Tongue (tissue), 1 donor: ENCODE measurements at regions not wholly inside any gene's neighbourhood (a gene's known extent, or its start where the extent isn't known, plus 50 kb on each side); places are given as distances from the start of the nearest gene placed in this dataset.

ENCODE experiments used
- DNase-seq: peaks from one replicate; pipeline ENCODE4 v3.0.0-alpha.2; 2015

- DNase-seq = peak; percentile 5
Observed at GRCh38 chr14:54314365-54315104, 82.3 kb upstream of the CDKN3 start.

- no peak for DNase-seq
Observed at GRCh38 chr14:54316652-54317051, 80.2 kb upstream of the CDKN3 start.

- no peak for DNase-seq
Observed at GRCh38 chr14:54317391-54317790, 79.4 kb upstream of the CDKN3 start.

GRCh38 chr14:54322246-54322645, 74.6 kb upstream of the CDKN3 start:
- no peak for DNase-seq

- DNase-seq = peak; percentile 92
Observed at GRCh38 chr14:54322701-54323337, 74.0 kb upstream of the CDKN3 start.

GRCh38 chr14:54325766-54326165, 71.0 kb upstream of the CDKN3 start:
- DNase-seq = no peak

- peak; percentile 80 for DNase-seq
Observed at GRCh38 chr14:54329082-54329695, 67.6 kb upstream of the CDKN3 start.

- no peak for DNase-seq
Observed at GRCh38 chr14:54330876-54331275, 65.9 kb upstream of the CDKN3 start.

- DNase-seq = no peak
Observed at GRCh38 chr14:54331516-54331915, 65.3 kb upstream of the CDKN3 start.

GRCh38 chr14:54332490-54332889, 64.3 kb upstream of the CDKN3 start:
- DNase-seq = no peak

- no peak for DNase-seq
Observed at GRCh38 chr14:54333511-54333910, 63.3 kb upstream of the CDKN3 start.

- DNase-seq = no peak
Observed at GRCh38 chr14:54335569-54336155, 61.1 kb upstream of the CDKN3 start.

GRCh38 chr14:54337314-54337713, 59.5 kb upstream of the CDKN3 start:
- DNase-seq = no peak

GRCh38 chr14:54338696-54339317, 58.0 kb upstream of the CDKN3 start:
- peak; percentile 48 for DNase-seq

- no peak for DNase-seq
Observed at GRCh38 chr14:54339771-54340170, 57.0 kb upstream of the CDKN3 start.

GRCh38 chr14:54342806-54343205, 54.0 kb upstream of the CDKN3 start:
- no peak for DNase-seq

GRCh38 chr14:54343272-54344121, 53.3 kb upstream of the CDKN3 start:
- peak; percentile 85 for DNase-seq

GRCh38 chr14:54344445-54344844, 52.4 kb upstream of the CDKN3 start:
- no peak for DNase-seq

GRCh38 chr14:54346257-54346656, 50.5 kb upstream of the CDKN3 start:
- DNase-seq = no peak
